Subcutaneous abdominal adipose tissue (tissue), 5 donors: ENCODE measurements at regions not wholly inside any gene's neighbourhood (a gene's known extent, or its start where the extent isn't known, plus 50 kb on each side); places are given as distances from the start of the nearest gene placed in this dataset.
"Not testable (repeated sequence)": the region's sequence is repeated elsewhere in the genome, so short reads cannot be mapped to it uniquely, and the experiment has no call there.

Source experiments
- H3K27ac ChIP-seq: one replicate; pipeline ENCODE4 v1.7.0; 2013; ENCODE audit warnings: low read depth, mild to moderate bottlenecking, inconsistent platforms, low read length, moderate library complexity
- H3K27me3 ChIP-seq, 5 donors: one replicate each; pipeline ENCODE4 v1.7.0; 2013; ENCODE audit warnings: low read length in 5 of 5, inconsistent platforms in 1 of 5; ENCODE audit not compliant: control insufficient read depth in 5 of 5, insufficient read depth in 4 of 5
- H3K36me3 ChIP-seq, 5 donors: one replicate each; pipeline ENCODE4 v1.7.0; 2013; ENCODE audit warnings: low read length in 5 of 5; ENCODE audit not compliant: control insufficient read depth in 5 of 5, insufficient read depth in 5 of 5
- H3K4me1 ChIP-seq, 5 donors: one replicate each; pipeline ENCODE4 v1.7.0; 2013; ENCODE audit warnings: low read length in 5 of 5, mild to moderate bottlenecking in 3 of 5, moderate library complexity in 1 of 5; ENCODE audit not compliant: control insufficient read depth in 5 of 5, insufficient read depth in 5 of 5
- H3K4me3 ChIP-seq, 5 donors: one replicate each; pipeline ENCODE4 v1.7.0; 2013; ENCODE audit warnings: low read length in 5 of 5, low read depth in 1 of 5
- H3K9ac ChIP-seq, 5 donors: one replicate each; pipeline ENCODE4 v1.7.0; 2013; ENCODE audit warnings: low read length in 5 of 5, mild to moderate bottlenecking in 4 of 5, moderate library complexity in 3 of 5
- H3K9me3 ChIP-seq, 5 donors: one replicate each; pipeline ENCODE4 v1.7.0; 2013; ENCODE audit warnings: low read length in 5 of 5; ENCODE audit not compliant: control insufficient read depth in 5 of 5
- donor health status: healthy.
- donor health status: healthy.
- donor health status: healthy.
- donor health status: healthy.
- donor health status: healthy.

- no peaks in the 10 kb centered on the region for H3K9me3 ChIP-seq
- H3K36me3 ChIP-seq: no peaks in the 10 kb centered on the region
- peaks cover 0 to 5% (median 0%) of the 10 kb centered on the region in 5 donors for H3K4me1 ChIP-seq
- no peak overlapping the region for H3K27ac ChIP-seq
- no peak overlapping the region for H3K4me3 ChIP-seq
- H3K9ac ChIP-seq: no peak overlapping the region
- H3K27me3 ChIP-seq: peaks cover 0 to 2% (median 0%) of the 10 kb centered on the region in 5 donors
Observed at GRCh38 chr9:33623658-33624586, 99.9 kb downstream of the ANKRD18B start.

GRCh38 chr9:33628318-33628717 is 104.3 kb downstream of the ANKRD18B start:
- H3K36me3 ChIP-seq, H3K9me3 ChIP-seq, H3K27ac ChIP-seq, H3K4me1 ChIP-seq, H3K27me3 ChIP-seq, H3K4me3 ChIP-seq, H3K9ac ChIP-seq: not testable (repeated sequence)

GRCh38 chr9:33628865-33629410 is 104.9 kb downstream of the ANKRD18B start:
- Histone ChIP-seq H3K9ac (no peak overlapping the region), H3K27ac (no peak overlapping the region), H3K36me3 (no peaks in the 10 kb centered on the region), H3K27me3 (peaks cover 0 to 5% (median 0%) of the 10 kb centered on the region in 5 donors), H3K4me3 (no peak overlapping the region), H3K4me1 (peaks cover 0 to 2% (median under 1%) of the 10 kb centered on the region in 5 donors), H3K9me3 (no peaks in the 10 kb centered on the region)

GRCh38 chr9:33633636-33634035 is 109.6 kb downstream of the ANKRD18B start:
- Histone ChIP-seq H3K4me1 (peaks cover 0 to 6% (median 2%) of the 10 kb centered on the region in 5 donors), H3K4me3 (no peak overlapping the region), H3K27me3 (peaks cover 0 to 8% (median 0%) of the 10 kb centered on the region in 5 donors), H3K27ac (no peak overlapping the region), H3K9ac (no peak overlapping the region), H3K36me3 (no peaks in the 10 kb centered on the region), H3K9me3 (no peaks in the 10 kb centered on the region)

- peaks cover 0 to 9% (median 0%) of the 10 kb centered on the region in 5 donors for H3K4me1 ChIP-seq
- no peak overlapping the region for H3K27ac ChIP-seq
- H3K9me3 ChIP-seq: no peaks in the 10 kb centered on the region
- H3K9ac ChIP-seq: peak overlapping the region in 1 of 5 donors; percentile 26
- peak overlapping the region in 2 of 5 donors; percentile 9 to 50 for H3K4me3 ChIP-seq
- peaks cover 0 to 8% (median 0%) of the 10 kb centered on the region in 5 donors for H3K27me3 ChIP-seq
- H3K36me3 ChIP-seq: no peaks in the 10 kb centered on the region
Observed at GRCh38 chr9:33637881-33638280, 113.8 kb downstream of the ANKRD18B start.

- Histone ChIP-seq H3K36me3 (no peaks in the 10 kb centered on the region), H3K27ac (no peak overlapping the region), H3K9me3 (no peaks in the 10 kb centered on the region), H3K9ac (no peak overlapping the region), H3K27me3 (peaks cover 0 to 7% (median 0%) of the 10 kb centered on the region in 5 donors), H3K4me1 (peaks cover 0 to 9% (median 0%) of the 10 kb centered on the region in 5 donors), H3K4me3 (peak overlapping the region in 2 of 5 donors; percentile 9 to 50)
Observed at GRCh38 chr9:33638391-33638915, 114.4 kb downstream of the ANKRD18B start.

GRCh38 chr9:33645706-33646105 is 121.7 kb downstream of the ANKRD18B start:
- no peak overlapping the region for H3K9ac ChIP-seq
- no peaks in the 10 kb centered on the region for H3K27me3 ChIP-seq
- H3K4me1 ChIP-seq: no peaks in the 10 kb centered on the region
- H3K36me3 ChIP-seq: no peaks in the 10 kb centered on the region
- peaks cover 0 to 3% (median 0%) of the 10 kb centered on the region in 5 donors for H3K9me3 ChIP-seq
- H3K4me3 ChIP-seq: no peak overlapping the region
- no peak overlapping the region for H3K27ac ChIP-seq

GRCh38 chr9:33649463-33649862 is 125.4 kb downstream of the ANKRD18B start:
- Histone ChIP-seq H3K27me3 (no peaks in the 10 kb centered on the region), H3K4me1 (no peaks in the 10 kb centered on the region)

GRCh38 chr9:33651125-33651524 is 127.1 kb downstream of the ANKRD18B start:
- Histone ChIP-seq H3K4me1 (peaks cover 0 to 8% (median 0%) of the 10 kb centered on the region in 5 donors), H3K27ac (no peak overlapping the region), H3K9ac (no peak overlapping the region)

More at GRCh38 chr9:33649463-33649862, 125.4 kb downstream of the ANKRD18B start:
- no peak overlapping the region for H3K27ac ChIP-seq
- H3K4me3 ChIP-seq: no peak overlapping the region
- H3K9me3 ChIP-seq: peaks cover 0 to under 1% (median 0%) of the 10 kb centered on the region in 5 donors
- no peaks in the 10 kb centered on the region for H3K36me3 ChIP-seq
- H3K9ac ChIP-seq: no peak overlapping the region

GRCh38 chr9:33659921-33660320 is 135.4 kb upstream of the PRSS3 start:
- no peaks in the 10 kb centered on the region for H3K27me3 ChIP-seq
- no peak overlapping the region for H3K9ac ChIP-seq
- H3K27ac ChIP-seq: peak overlapping the region; percentile 97
- H3K4me3 ChIP-seq: no peak overlapping the region
- H3K9me3 ChIP-seq: no peaks in the 10 kb centered on the region
- H3K4me1 ChIP-seq: peaks cover 2 to 35% (median 17%) of the 10 kb centered on the region in 5 donors
- no peaks in the 10 kb centered on the region for H3K36me3 ChIP-seq

More at GRCh38 chr9:33651125-33651524, 127.1 kb downstream of the ANKRD18B start:
- Histone ChIP-seq H3K36me3 (no peaks in the 10 kb centered on the region), H3K9me3 (no peaks in the 10 kb centered on the region), H3K4me3 (no peak overlapping the region), H3K27me3 (no peaks in the 10 kb centered on the region)
